ENCODE measurements at regions not wholly inside any gene's neighbourhood (a gene's known extent, or its start where the extent isn't known, plus 50 kb on each side); places are given as distances from the start of the nearest gene placed in this dataset.
A peak's percentile ranks its signal among the peaks of the same experiment; 100 is the strongest.
"Not testable (repeated sequence)": the region's sequence is repeated elsewhere in the genome, so short reads cannot be mapped to it uniquely, and the experiment has no call there.

GRCh38 chr7:69076566-69076965 lies 521.7 kb upstream of the AUTS2 start:
- no peak for DNase-seq

DNA sequence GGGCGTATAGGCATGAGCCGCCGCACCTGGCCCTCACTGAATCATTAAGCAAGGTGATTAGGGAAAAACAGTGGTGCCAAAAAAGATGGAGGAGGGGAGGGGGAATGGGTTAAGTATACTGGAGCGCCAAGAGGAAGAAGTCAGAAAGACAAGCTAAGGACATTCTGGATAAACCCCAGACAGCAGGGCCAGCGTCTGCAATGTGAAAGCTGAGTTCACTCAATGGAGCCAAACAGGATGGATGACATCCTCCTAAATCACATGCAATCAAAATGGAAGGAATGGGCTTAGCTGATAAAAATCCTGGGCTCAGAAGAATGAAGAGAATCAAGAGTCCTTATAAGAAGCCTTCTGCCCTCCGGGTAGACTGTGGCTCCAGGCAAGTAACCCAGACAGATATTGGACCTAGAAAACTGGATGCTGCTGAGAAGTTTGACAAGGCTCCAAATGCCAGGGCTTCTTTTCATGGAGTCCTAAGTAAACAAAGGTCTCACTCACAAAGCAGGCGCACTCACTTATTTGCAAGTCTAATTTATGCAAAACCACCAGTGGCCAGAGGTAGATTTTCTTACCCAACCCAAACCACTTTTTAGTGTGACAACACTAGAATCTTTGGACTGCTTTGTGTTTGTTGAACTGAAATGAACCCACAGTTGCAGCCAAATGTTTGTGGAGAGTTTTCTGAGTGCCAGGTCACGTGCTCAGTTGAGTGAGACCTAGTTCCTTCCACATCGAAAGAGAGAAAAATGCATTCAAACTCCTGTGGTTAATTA lies 519.1 kb upstream of the AUTS2 start:
- no peak for DNase-seq

DNA sequence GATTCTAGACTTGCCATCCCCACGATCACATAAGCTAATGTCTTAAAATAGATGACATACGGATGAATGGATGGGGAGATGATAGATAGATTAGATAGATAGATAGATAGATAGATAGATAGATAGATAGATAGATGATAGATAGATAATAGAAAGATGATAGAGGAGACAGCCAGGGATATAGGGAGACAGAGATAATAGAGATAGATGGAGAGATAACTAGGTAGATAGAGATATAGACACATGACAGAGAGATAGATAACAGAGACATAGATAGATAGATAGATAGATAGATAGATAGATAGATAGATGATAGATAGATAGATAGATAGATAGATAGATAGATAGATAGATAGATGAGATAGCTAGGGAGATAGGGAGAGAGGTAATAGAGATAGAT lies 511.0 kb upstream of the AUTS2 start:
- not testable (repeated sequence) for DNase-seq

GRCh38 chr7:69088185-69088584 lies 510.1 kb upstream of the AUTS2 start:
- no peak for DNase-seq

DNA sequence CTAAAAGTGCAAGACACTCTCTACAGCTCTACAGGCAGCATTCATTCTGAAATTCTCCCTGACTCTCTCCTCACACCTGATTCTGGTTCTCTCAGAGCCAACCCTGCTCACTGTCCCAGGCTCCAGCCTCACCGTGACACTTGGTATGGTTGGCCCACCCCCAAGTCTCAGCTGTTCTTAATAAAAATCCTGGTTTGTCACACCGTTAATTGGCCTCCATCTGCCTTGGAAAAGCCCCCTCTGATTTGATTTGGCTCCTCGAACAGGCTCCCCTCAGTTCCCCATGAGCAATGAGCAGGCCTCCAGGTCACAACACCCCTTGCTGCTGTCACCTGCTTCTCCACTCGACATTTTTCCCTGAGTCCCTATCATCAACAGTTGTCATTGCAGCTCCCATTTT lies 507.3 kb upstream of the AUTS2 start:
- DNase-seq, result no peak

DNA sequence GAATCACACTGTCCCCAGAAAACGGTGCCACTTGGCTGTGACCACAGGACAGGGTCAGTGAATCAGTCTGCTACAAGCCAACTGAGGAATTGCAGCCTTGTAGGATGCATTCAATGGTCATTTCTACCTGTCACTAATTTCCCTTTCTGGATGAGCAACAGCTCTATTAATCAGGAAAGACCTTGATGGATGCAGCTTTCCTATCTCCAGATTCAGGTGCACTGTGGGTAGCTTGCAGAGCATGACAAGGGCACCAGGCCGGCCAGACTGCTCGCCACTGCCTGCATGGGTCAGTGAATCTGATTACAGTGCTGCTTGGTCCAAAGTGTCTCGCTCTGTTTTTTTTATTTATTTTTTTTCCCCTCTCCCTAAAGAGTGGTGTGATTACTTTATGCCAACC lies 506.8 kb upstream of the AUTS2 start:
- DNase-seq, result no peak

DNA sequence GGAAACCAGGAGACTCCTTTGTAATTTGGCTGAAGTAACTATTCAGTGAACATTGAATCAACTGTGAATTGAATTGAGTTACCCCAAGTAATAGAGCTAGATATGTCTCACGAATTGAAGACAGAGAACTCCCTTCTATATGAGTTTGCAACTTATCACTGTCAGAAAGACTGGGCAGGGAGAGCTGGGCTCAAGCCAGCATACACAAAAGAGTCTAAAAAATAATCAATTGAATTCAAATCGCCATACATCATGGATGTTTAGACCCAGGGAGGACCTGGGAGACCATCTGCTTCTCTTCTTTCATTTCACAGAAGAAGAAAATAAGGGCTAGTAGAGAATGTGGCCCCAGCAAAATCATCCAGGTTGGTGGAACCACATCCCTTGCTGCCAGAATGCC lies 503.1 kb upstream of the AUTS2 start:
- no peak for DNase-seq

DNA sequence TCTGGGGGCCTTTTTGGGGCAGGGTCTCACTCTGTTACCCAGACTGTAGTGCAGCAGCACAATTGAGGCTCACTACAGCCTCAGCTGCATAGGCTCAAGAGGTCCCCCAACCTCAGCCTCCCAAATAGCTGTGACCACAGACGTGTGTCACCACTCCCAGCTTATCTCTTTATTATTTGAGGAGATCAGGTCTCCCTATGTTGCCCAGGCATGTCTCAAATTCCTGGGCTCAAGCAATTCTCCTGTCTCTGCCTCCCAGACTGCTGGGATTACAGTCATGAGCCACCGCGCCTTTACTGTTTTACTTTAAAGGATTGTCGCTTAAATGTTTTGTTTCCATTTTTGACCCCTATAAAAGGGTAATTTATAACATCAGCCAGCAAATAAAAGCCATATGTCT lies 502.6 kb upstream of the AUTS2 start:
- DNase-seq, result no peak

DNA sequence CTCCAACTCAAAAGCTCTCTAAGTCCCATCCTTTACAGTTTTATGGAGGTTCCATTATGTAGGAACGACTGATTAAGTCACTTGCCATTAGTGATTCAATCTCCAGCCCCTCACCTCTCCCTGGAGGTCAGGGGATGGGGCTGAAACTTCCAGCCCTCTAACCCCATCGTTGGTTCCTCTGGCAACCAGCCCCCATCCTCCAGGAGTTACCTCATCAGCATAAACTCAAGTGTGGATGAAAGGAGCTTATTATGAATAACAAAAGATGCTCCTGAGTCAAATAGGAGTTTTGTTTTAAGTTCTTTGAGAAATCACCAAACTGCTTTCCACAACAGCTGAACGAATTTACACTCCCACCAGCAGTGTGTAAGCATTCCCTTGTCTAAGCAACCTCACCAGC lies 494.3 kb upstream of the AUTS2 start:
- DNase-seq, result no peak

GRCh38 chr7:69105092-69105491 lies 493.2 kb upstream of the AUTS2 start:
- peak; percentile 34 for DNase-seq

DNA sequence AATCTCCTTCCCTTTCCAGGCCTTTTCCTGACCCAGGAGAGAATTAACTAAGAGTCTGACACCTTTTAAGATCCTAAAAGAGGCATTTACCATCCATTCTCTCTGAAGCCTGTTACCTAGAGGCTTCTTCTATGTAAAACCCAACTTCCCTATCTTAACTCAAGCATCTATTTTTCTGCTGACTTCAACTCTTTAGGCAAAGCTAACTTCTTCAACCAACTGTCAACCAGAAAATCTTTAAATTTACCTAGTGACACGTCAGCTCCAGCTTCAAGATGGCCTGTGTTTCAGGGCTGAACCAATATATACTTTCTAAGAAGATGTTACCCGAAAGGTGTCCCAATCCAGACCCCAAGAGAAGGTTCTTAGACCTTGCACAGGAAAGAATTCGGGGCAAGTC lies 492.3 kb upstream of the AUTS2 start:
- DNase-seq, result no peak

- DNase-seq, result not testable (repeated sequence)
These were observed 491.8 kb upstream of the AUTS2 start for GRCh38 chr7:69106449-69106848.

- DNase-seq, result not testable (repeated sequence)
These were observed 491.3 kb upstream of the AUTS2 start for GRCh38 chr7:69106946-69107345.

GRCh38 chr7:69108097-69108496 lies 490.2 kb upstream of the AUTS2 start:
- no peak for DNase-seq

- no peak for DNase-seq
These were observed 489.0 kb upstream of the AUTS2 start for GRCh38 chr7:69109246-69109645.

DNA sequence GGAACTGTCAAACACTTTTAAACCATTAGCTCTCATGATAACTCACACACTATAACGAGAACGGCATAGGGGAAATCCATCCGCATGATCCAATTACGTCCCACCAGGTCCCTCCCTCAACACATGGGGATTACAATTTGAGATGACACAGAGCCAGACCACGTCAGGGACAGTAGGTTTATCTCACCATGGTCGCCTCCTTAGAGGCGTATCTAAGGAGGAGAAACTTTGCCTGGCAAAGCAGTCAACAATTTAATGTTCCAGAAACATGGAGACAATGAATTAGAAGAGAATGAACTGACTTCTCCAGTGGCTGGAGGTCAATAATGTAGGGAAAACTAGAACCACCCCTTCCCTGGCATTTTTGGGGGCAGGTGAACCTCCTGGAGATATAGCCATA lies 488.4 kb upstream of the AUTS2 start:
- DNase-seq, result no peak

DNA sequence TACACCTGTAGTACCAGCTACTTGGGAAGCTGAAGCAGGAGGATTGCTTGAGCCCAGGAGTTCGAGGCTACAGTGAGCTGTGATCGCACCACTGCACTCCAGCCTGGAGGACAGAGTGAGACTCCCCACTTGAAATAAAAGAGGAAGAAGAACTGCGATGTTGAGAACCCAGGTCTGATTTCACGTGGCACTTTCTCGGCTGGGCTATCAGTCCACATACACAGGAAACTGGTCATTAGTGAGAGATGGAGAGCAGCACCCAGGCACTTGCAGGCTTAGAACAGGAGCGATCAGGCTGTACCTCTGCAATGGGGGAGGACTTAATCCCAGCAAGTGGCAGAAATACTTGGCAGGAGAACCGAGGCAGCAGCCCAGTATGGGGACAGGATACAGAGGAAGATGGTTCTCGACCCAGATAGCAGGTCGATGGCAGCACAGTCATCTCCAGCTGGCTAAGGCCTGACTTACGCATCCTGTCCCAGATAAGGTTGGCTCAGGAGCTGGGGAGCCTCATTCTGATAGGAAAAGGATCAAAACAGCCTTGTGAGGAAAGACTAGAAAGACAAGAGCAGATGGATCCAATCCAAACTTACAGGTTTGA lies 487.7 kb upstream of the AUTS2 start:
- DNase-seq, result no peak

DNA sequence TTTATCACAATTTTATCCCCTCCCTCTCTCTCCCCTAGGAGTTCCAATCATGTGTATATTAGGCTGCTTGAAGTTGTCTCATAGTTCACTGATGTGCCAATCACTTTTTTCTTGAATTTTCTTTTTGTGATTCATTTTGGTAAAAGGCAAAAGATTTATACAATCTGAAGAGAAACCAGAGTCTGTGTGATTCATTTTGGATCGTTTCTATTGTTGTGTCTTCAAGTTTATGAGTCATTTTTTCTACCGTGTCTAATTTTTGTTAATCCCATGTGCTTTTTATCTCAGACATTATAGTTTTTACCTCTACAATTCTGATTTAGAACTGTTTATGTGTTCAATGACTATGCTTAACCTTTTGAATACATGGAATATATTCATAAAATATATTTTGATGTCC lies 483.9 kb upstream of the AUTS2 start:
- DNase-seq, result peak; percentile 16

DNA sequence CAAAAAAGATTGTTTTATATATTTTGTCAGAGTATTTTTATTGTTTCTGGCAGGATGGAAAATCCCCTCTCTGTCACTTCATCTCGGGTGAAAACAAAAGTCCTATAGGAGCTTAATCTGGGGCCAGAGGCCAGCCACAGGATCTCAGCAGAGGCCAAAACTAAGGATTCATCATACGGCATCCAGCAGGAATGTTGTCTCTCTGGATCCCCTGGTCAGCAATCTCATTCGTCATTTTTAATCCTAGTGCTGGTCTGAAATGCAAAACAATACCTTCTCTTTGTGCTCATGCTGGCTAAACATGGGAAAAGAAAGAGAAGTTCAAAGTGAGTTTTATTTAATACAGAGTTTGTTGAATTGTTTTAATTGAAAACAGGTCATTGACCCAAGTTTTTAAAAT lies 482.5 kb upstream of the AUTS2 start:
- DNase-seq, result no peak

DNA sequence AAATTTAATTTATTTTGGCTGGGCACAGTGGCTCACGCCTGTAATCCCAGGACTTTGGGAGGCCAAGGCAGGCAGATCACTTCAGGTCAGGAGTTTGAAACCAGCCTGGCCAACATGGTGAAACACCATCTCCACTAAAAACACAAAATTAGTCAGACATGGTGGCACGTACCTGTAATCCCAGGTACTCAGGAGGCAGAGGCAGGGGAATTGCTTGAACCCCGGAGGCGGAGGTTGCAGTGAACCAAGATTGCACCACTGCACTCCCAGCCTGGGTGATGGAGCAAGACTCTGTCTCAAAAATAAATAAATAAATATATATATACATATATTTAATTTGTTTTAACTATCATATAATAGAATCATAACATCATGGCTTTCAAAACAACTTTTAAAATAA lies 482.1 kb upstream of the AUTS2 start:
- DNase-seq, result not testable (repeated sequence)

- DNase-seq, result no peak
These were observed 475.3 kb upstream of the AUTS2 start for GRCh38 chr7:69122953-69123352.

DNA sequence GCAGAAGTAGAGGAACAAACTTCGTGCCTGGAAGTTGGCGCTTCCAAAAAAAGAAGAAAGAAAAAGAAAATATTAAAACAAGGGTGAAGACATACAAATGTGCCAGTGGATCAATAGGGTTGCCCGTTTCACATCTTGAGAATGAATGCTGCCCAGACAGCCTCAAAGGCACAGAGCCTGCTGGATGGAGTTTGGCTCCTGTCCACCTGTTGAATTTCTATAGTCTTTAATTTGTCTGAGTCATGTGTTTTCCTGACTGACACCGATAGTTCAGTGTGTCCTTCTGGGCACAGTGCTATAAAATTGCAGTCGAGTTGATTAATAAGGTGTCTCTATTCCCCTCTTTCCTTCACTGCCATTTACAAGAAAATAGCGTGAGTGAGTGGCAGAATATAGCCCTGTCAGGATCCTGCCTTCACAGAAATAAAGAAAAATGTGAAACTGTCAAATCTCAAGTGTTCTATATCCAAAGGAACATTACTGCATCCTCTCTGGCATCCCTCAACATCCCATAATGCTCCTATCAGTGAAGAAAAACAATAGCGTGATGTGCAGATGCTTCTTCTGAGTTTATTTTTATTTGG lies 471.3 kb upstream of the AUTS2 start:
- DNase-seq, result no peak

DNA sequence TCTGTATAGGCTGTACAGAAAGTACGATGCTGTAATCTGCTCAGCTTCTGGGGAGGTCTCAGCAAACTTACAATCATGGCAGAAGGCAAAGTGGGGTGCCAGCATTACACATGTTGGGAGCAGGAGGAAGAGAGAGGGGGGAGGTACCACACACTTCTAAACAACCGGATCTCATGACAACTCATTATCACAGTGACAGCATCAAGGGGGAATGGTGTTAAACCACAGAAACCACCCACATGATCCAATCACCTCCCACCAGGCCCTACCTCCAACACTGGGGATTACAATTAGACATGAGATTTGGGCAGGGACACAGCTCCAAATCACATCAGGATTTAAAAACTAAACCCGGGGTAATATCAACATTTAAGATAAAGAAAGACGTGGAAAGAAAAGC lies 468.8 kb upstream of the AUTS2 start:
- DNase-seq, result peak; percentile 26

- no peak for DNase-seq
These were observed 468.3 kb upstream of the AUTS2 start for GRCh38 chr7:69129951-69130350.

DNA sequence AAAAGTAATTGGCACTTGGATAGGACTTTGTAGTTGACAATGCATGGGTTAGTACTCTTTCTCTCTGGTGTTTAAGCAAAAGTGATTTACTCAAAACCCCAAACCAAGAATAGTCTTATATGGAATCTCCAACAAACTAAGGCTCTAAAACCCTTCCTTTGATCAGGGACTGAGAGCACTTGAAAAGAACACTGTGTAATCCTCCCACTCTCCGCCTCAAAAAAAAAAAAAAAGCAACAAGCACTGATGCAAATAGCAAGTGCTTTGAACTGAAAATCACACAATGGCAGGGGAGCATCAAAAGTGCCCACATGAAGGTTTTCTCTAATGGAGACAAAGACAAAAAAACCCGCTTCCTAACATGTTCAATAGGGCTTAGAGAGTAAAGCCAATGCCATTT lies 467.9 kb upstream of the AUTS2 start:
- no peak for DNase-seq

Measured in NCI-H226 (cell line).